ENCODE measurements at regions not wholly inside any gene's neighbourhood (a gene's known extent, or its start where the extent isn't known, plus 50 kb on each side); places are given as distances from the start of the nearest gene placed in this dataset.

- TF ChIP-seq, protein P1, sequence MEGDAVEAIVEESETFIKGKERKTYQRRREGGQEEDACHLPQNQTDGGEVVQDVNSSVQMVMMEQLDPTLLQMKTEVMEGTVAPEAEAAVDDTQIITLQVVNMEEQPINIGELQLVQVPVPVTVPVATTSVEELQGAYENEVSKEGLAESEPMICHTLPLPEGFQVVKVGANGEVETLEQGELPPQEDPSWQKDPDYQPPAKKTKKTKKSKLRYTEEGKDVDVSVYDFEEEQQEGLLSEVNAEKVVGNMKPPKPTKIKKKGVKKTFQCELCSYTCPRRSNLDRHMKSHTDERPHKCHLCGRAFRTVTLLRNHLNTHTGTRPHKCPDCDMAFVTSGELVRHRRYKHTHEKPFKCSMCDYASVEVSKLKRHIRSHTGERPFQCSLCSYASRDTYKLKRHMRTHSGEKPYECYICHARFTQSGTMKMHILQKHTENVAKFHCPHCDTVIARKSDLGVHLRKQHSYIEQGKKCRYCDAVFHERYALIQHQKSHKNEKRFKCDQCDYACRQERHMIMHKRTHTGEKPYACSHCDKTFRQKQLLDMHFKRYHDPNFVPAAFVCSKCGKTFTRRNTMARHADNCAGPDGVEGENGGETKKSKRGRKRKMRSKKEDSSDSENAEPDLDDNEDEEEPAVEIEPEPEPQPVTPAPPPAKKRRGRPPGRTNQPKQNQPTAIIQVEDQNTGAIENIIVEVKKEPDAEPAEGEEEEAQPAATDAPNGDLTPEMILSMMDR (IDR thresholded peaks at IDR 0.05; ENCODE audit: insufficient read depth, missing control alignments): no peak
- DNase-seq (ENCODE audit: insufficient read length, low spot score): no peak
- FAIRE-seq: no peak
These were observed 1319.3 kb upstream of the C9orf72 start for GRCh38 chr9:28892538-28892937.

GRCh38 chr9:28899267-28899666, 1326.0 kb upstream of the C9orf72 start:
- FAIRE-seq: no peak
- no peak for DNase-seq (ENCODE audit: insufficient read length, low spot score)
- TF ChIP-seq, protein P1 (IDR thresholded peaks at IDR 0.05; ENCODE audit: insufficient read depth, missing control alignments): no peak

- TF ChIP-seq, protein P1 (IDR thresholded peaks at IDR 0.05; ENCODE audit: insufficient read depth, missing control alignments): no peak
- FAIRE-seq: no peak
These were observed 1326.6 kb upstream of the C9orf72 start for GRCh38 chr9:28899926-28900325.

GRCh38 chr9:28900406-28900805, 1327.1 kb upstream of the C9orf72 start:
- TF ChIP-seq, protein P1 (IDR thresholded peaks at IDR 0.05; ENCODE audit: insufficient read depth, missing control alignments): no peak
- DNase-seq (ENCODE audit: insufficient read length, low spot score) (no peak), FAIRE-seq (no peak)

More at GRCh38 chr9:28899926-28900325, 1326.6 kb upstream of the C9orf72 start:
- no peak for DNase-seq (ENCODE audit: insufficient read length, low spot score)

DNA sequence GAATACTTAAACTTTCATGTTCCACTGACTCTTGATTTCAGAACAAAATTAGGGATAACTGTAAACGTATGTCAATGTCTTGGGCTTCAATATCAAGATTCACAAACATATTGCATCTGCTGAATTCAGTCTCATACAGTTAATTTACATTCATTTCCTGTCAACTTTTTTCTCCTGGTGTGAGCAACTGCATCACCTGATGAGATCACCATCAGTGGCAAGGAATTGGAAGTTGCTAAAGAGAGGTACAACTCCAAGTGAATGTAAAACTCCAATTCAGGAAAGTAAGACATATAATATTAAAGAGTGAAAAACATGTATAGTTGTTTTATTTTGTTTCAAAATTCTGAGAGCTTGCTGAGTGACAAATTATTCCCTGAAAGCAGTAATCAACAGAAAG, 1336.2 kb upstream of the C9orf72 start:
- TF ChIP-seq, protein P1 (IDR thresholded peaks at IDR 0.05; ENCODE audit: insufficient read depth, missing control alignments): no peak
- DNase-seq (ENCODE audit: insufficient read length, low spot score) (no peak), FAIRE-seq (peak; percentile 11)

DNA sequence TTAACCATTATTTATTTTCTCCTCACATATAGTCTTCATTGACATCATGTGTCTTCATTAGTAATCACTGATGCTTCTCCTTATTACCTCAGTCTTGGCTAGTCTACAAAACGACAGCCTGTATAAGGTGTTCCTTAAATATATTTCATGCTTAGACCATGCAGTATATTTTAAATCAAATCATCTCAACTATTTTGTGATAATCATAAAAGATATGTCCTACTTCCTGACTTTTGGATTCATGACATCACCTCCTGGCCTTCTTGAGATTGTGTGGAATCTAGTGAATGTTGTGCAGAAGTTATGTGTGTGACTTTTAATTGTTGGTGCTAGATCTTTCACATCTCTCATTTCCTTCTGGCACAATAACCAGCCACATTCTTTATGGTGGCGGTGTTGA, 1339.3 kb upstream of the C9orf72 start:
- no peak for DNase-seq (ENCODE audit: insufficient read length, low spot score)
- TF ChIP-seq, protein P1 (IDR thresholded peaks at IDR 0.05; ENCODE audit: insufficient read depth, missing control alignments): no peak
- no peak for FAIRE-seq

DNA sequence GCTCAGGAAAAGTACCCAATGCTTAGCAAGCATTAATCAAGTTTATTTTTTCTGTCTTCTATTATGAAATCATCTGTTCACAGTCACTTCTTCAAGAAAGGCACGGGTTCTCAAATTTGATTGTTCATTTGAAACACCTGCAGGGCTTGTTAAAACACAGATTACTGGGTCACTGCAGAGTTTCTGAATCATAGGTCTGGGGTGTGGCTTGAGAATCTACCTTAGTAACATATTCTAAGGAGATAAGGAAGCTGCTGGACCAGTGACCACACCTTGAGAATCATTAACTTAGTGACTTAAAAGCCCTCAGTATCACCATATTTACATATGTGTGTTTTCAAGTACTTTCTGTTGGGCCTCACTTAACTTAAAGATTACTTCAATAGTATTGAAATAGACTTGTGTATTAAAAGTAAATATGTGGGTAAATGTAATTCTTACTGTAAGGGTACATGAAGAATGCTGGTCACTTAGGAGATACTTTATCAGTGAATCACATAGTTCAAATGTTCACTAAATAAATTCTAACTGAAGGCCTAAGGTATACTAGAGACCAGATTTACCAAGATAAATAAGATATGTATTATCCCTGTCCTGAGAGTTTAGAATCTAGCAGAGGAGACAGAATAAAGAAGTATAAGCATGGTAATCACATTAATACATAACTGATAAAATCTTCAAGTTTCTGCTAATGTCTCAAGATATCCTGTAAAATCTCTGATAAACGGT, 1342.1 kb upstream of the C9orf72 start:
- FAIRE-seq (no peak), DNase-seq (ENCODE audit: insufficient read length, low spot score) (no peak)
- TF ChIP-seq, protein P1 (IDR thresholded peaks at IDR 0.05; ENCODE audit: insufficient read depth, missing control alignments): no peak

Data from D721Med (cell line).